PC-3 (cell line): ENCODE measurements at regions not wholly inside any gene's neighbourhood (a gene's known extent, or its start where the extent isn't known, plus 50 kb on each side); places are given as distances from the start of the nearest gene placed in this dataset.

Experiments used
- ATAC-seq: fragments of 200-7000 bp; cut with Tn5 transposase; 2 replicates; pipeline ENCODE4 v1.9.1; 2020; ENCODE audit warnings: mild to moderate bottlenecking, moderate library complexity
- BruUV-seq: library from RNA; stranded (reverse); fragments of 400-500 nt; replicated peaks from 2 replicates; lab custom pipeline; 2021; lab: Mats Ljungman, UMichigan
- CTCF ChIA-PET: fragments of 300-600 bp; sonication (Branson Sonifier 250); formaldehyde crosslinking; loops from one replicate; lab custom pipeline; 2022; ENCODE audit warnings: antibody characterized with exemption; lab: Charles Lee
- POLR2A ChIA-PET: fragments of 300-600 bp; sonication (Branson Sonifier 250); formaldehyde crosslinking; loops from one replicate; lab custom pipeline; 2022; ENCODE audit warnings: antibody characterized with exemption; ENCODE audit not compliant: unreplicated experiment; lab: Charles Lee
- DNase-seq: peaks from one replicate; pipeline ENCODE4 v3.0.0-alpha.2; 2015
- H2AFZ ChIP-seq: fragments of 300-600 bp; sonication (generic); 2 replicates; pipeline ENCODE4 v1.6.0; 2016; ENCODE audit warnings: antibody characterized with exemption, low read length
- H3F3A ChIP-seq: fragments of 300-600 bp; sonication (generic); one replicate; pipeline ENCODE4 v1.6.0; 2017; ENCODE audit warnings: antibody characterized with exemption, low read length, control low read depth, mild to moderate bottlenecking; ENCODE audit not compliant: unreplicated experiment
- H3K27ac ChIP-seq: fragments of 300-600 bp; sonication (generic); 2 replicates; pipeline ENCODE4 v1.5.1; 2016; ENCODE audit warnings: mild to moderate bottlenecking, low read length
- H3K27me3 ChIP-seq: fragments of 300-600 bp; sonication (generic); 2 replicates; pipeline ENCODE4 v1.6.1; 2016; ENCODE audit warnings: low read length, mixed read lengths
- H3K36me3 ChIP-seq: fragments of 300-600 bp; sonication (generic); 2 replicates; pipeline ENCODE4 v1.6.1; 2016; ENCODE audit warnings: low read depth, mixed run types, low read length, mixed read lengths
- H3K4me1 ChIP-seq: fragments of 300-600 bp; sonication (generic); 2 replicates; pipeline ENCODE4 v1.5.1; 2016; ENCODE audit warnings: low read length; ENCODE audit not compliant: insufficient read depth
- H3K4me2 ChIP-seq: fragments of 300-600 bp; sonication (generic); 2 replicates; pipeline ENCODE4 v1.6.0; 2016; ENCODE audit warnings: low read length
- H3K4me3 ChIP-seq: fragments of 300-600 bp; sonication (generic); 2 replicates; pipeline ENCODE4 v1.5.1; 2016; ENCODE audit warnings: mild to moderate bottlenecking, low read length, mixed read lengths
- H3K79me2 ChIP-seq: fragments of 300-600 bp; sonication (generic); 2 replicates; pipeline ENCODE4 v1.6.1; 2017; ENCODE audit warnings: low read length, mixed read lengths
- H3K9ac ChIP-seq: fragments of 300-600 bp; sonication (generic); 2 replicates; pipeline ENCODE4 v1.6.0; 2016; ENCODE audit warnings: mild to moderate bottlenecking, low read length
- H3K9me2 ChIP-seq: fragments of 300-600 bp; sonication (generic); replicated peaks from 2 replicates; pipeline ENCODE4 v1.6.1; 2016; ENCODE audit warnings: mixed run types, low read length, mixed read lengths
- H3K9me3 ChIP-seq: fragments of 300-600 bp; sonication (generic); 2 replicates; pipeline ENCODE4 v1.6.1; 2016; ENCODE audit warnings: low read length, mixed read lengths
- H4K20me1 ChIP-seq: fragments of 300-600 bp; sonication (generic); 2 replicates; pipeline ENCODE4 v1.6.1; 2016; ENCODE audit warnings: low read length, mixed read lengths
- CTCF ChIP-seq: fragments of 300-600 bp; sonication (generic); conservative IDR thresholded peaks from 2 replicates; pipeline ENCODE4 v1.5.1; 2017; ENCODE audit warnings: antibody characterized with exemption, low read depth, mild to moderate bottlenecking, low read length
- EZH2 ChIP-seq: fragments of 300-600 bp; sonication (generic); IDR thresholded peaks from one replicate; pipeline ENCODE4 v1.6.1; 2017; ENCODE audit warnings: antibody characterized with exemption, mild to moderate bottlenecking, low read length; ENCODE audit not compliant: unreplicated experiment
- EZH2phosphoT487 ChIP-seq: fragments of 300-600 bp; sonication (generic); IDR thresholded peaks from 2 replicates; pipeline ENCODE4 v1.6.1; 2018; ENCODE audit warnings: mild to moderate bottlenecking, antibody characterized with exemption, low read length, borderline replicate concordance
- intact Hi-C: fragments of 100-400 bp; cut with micrococcal nuclease; formaldehyde crosslinking; loops from 2 replicates; pipeline ENCODE4 v1.9.0; 2023

DNA sequence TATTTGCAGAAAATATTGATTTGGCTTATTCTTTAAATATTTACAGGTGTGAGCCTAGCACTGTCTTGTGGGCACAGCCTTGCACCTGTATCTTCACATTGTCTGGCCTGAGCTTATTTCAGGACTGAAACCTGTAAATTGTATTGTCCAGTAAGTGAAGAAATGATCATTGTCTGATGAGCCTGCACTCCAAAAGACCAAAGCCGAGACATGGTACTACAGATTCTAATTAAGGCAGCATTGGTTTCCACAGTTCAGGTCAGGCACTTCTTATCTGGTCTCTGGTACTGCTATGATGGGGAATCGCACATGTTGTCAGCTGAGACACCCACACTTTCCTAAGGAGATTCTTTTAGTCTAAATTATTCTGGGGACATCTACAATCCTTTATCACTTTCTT lies 479.0 kb downstream of the TDRD15 start:
- no peak overlapping the region for H3K27ac ChIP-seq
- H3F3A ChIP-seq = no peaks in the 10 kb centered on the region
- H3K4me2 ChIP-seq = no peak overlapping the region
- no peaks in the 10 kb centered on the region for H3K36me3 ChIP-seq
- no peak for ATAC-seq
- no peaks in the 10 kb centered on the region for H3K9me2 ChIP-seq
- no peaks in the 10 kb centered on the region for H4K20me1 ChIP-seq
- intact Hi-C loops = no loop called here
- no peaks in the 10 kb centered on the region for H3K79me2 ChIP-seq
- no peak for TF ChIP-seq EZH2phosphoT487
- no peak for TF ChIP-seq CTCF
- TF ChIP-seq EZH2 = no peak
- H3K27me3 ChIP-seq = no peaks in the 10 kb centered on the region
- ChIA-PET POLR2A (no interaction called here), CTCF (no interaction called here)
- H2AFZ ChIP-seq = no peak overlapping the region
- H3K9me3 ChIP-seq = peaks cover 6% of the 10 kb centered on the region; the same call in 1 of the 2 replicates
- BruUV-seq = no TSS peak
- no peak for DNase-seq
- H3K4me3 ChIP-seq = no peak overlapping the region
- H3K4me1 ChIP-seq = no peaks in the 10 kb centered on the region
- no peak overlapping the region for H3K9ac ChIP-seq

- H3K4me1 ChIP-seq = no peaks in the 10 kb centered on the region
- no peak for DNase-seq
- H3K27me3 ChIP-seq = no peaks in the 10 kb centered on the region
- H3K9ac ChIP-seq = no peak overlapping the region
- no peak overlapping the region for H3K4me2 ChIP-seq
- H3F3A ChIP-seq = no peaks in the 10 kb centered on the region
- BruUV-seq = no TSS peak
- H4K20me1 ChIP-seq = no peaks in the 10 kb centered on the region
- H3K27ac ChIP-seq = no peak overlapping the region
- H3K9me3 ChIP-seq = no peaks in the 10 kb centered on the region; the same call in 1 of the 2 replicates
- no peaks in the 10 kb centered on the region for H3K9me2 ChIP-seq
- ATAC-seq = no peak
- no peak for TF ChIP-seq EZH2
- no peak for TF ChIP-seq CTCF
- no peak for TF ChIP-seq EZH2phosphoT487
- POLR2A ChIA-PET = no interaction called here
- intact Hi-C loops = no loop called here
- no peak overlapping the region for H2AFZ ChIP-seq
- H3K36me3 ChIP-seq = no peaks in the 10 kb centered on the region
- no peak overlapping the region for H3K4me3 ChIP-seq
- CTCF ChIA-PET = no interaction called here
- H3K79me2 ChIP-seq = no peaks in the 10 kb centered on the region
These were observed 483.8 kb downstream of the TDRD15 start for GRCh38 chr2:21607572-21607971.

DNA sequence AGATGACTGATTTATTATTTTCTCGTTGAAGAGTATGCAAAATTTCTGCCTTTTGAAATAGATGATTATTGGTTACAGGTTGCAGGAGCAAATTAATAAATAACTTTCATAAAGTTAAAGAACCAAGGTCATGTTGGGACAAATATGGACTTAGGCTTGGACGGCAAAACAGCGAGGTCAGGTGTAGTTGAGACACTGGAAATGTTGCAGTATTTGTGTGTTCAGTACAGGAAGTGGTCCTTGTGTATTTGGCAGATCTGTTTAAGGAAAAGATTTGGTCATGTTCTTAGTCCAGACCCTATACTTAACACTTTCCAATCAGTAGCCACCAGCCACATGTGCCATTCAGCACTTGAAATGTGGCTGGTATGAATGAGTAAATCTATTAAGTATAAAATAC lies 486.5 kb downstream of the TDRD15 start:
- no peaks in the 10 kb centered on the region for H3K4me1 ChIP-seq
- no peak overlapping the region for H3K9ac ChIP-seq
- DNase-seq (no peak), ATAC-seq (no peak)
- intact Hi-C loops = no loop called here
- H3K9me2 ChIP-seq = no peaks in the 10 kb centered on the region
- no TSS peak for BruUV-seq
- no peaks in the 10 kb centered on the region for H4K20me1 ChIP-seq
- no peak overlapping the region for H3K27ac ChIP-seq
- no peaks in the 10 kb centered on the region for H3K79me2 ChIP-seq
- ChIA-PET POLR2A (no interaction called here), CTCF (no interaction called here)
- TF ChIP-seq EZH2phosphoT487 (no peak), CTCF (no peak)
- H2AFZ ChIP-seq = no peak overlapping the region
- no peaks in the 10 kb centered on the region for H3K27me3 ChIP-seq
- no peaks in the 10 kb centered on the region for H3K36me3 ChIP-seq
- H3K4me3 ChIP-seq = no peak overlapping the region
- H3K4me2 ChIP-seq = no peak overlapping the region
- H3F3A ChIP-seq = no peaks in the 10 kb centered on the region
- no peaks in the 10 kb centered on the region; the same call in 1 of the 2 replicates for H3K9me3 ChIP-seq
